PC-9 (cell line): ENCODE measurements at regions not wholly inside any gene's neighbourhood (a gene's known extent, or its start where the extent isn't known, plus 50 kb on each side); places are given as distances from the start of the nearest gene placed in this dataset.
"Not testable (repeated sequence)": the region's sequence is repeated elsewhere in the genome, so short reads cannot be mapped to it uniquely, and the experiment has no call there.

Experiments used
- BruUV-seq: library from RNA; stranded (reverse); fragments of 400-500 nt; replicated peaks from 2 replicates; lab custom pipeline; 2021; lab: Mats Ljungman, UMichigan
- CTCF ChIA-PET: fragments of 300-600 bp; sonication (Branson Sonifier 250); formaldehyde crosslinking; loops from one replicate; lab custom pipeline; 2022; ENCODE audit warnings: antibody characterized with exemption; lab: Charles Lee
- POLR2A ChIA-PET: fragments of 300-600 bp; sonication (Branson Sonifier 250); formaldehyde crosslinking; loops from one replicate; lab custom pipeline; 2022; ENCODE audit warnings: antibody characterized with exemption; ENCODE audit not compliant: unreplicated experiment; lab: Charles Lee
- DNase-seq, 2 experiments: peaks; one replicate each; pipeline versions ENCODE4 v3.0.0 to v3.0.0-alpha.2; 2015 to 2022; ENCODE audit warnings: mixed read lengths in 1 of 2
- H2AFZ ChIP-seq: fragments of 200-600 bp; sonication (generic); 2 replicates; pipeline ENCODE4 v1.8.1; 2017; ENCODE audit warnings: antibody characterized with exemption
- H3F3A ChIP-seq: fragments of 200-600 bp; sonication (generic); 2 replicates; pipeline ENCODE4 v1.8.1; 2017; ENCODE audit warnings: antibody characterized with exemption, mild to moderate bottlenecking, low read depth; ENCODE audit not compliant: insufficient read depth
- H3K27ac ChIP-seq: fragments of 200-600 bp; sonication (generic); 2 replicates; pipeline ENCODE4 v1.6.1; 2016; ENCODE audit warnings: mixed run types
- H3K27me3 ChIP-seq: fragments of 200-600 bp; sonication (generic); 2 replicates; pipeline ENCODE4 v1.6.1; 2016; ENCODE audit warnings: low read depth, mixed run types; ENCODE audit not compliant: insufficient read depth
- H3K36me3 ChIP-seq: fragments of 200-600 bp; sonication (generic); 2 replicates; pipeline ENCODE4 v1.6.1; 2016; ENCODE audit warnings: low read depth, mixed run types
- H3K4me1 ChIP-seq: fragments of 200-600 bp; sonication (generic); replicated peaks from 2 replicates; pipeline ENCODE4 v1.6.1; 2016; ENCODE audit warnings: mixed run types; ENCODE audit not compliant: insufficient read depth
- H3K4me2 ChIP-seq: fragments of 200-600 bp; sonication (generic); 2 replicates; pipeline ENCODE4 v1.6.1; 2017; ENCODE audit warnings: mixed run types
- H3K4me3 ChIP-seq: fragments of 200-600 bp; sonication (generic); 2 replicates; pipeline ENCODE4 v1.6.1; 2016; ENCODE audit warnings: mixed run types
- H3K79me2 ChIP-seq: fragments of 200-600 bp; sonication (generic); 2 replicates; pipeline ENCODE4 v1.6.1; 2017; ENCODE audit warnings: low read depth, mixed run types
- H3K9me2 ChIP-seq: fragments of 200-600 bp; sonication (generic); 2 replicates; pipeline ENCODE4 v1.8.1; 2017; ENCODE audit warnings: mild to moderate bottlenecking; ENCODE audit not compliant: insufficient read depth
- H3K9me3 ChIP-seq: fragments of 200-600 bp; sonication (generic); 2 replicates; pipeline ENCODE4 v1.8.1; 2016; ENCODE audit warnings: low read depth; ENCODE audit not compliant: insufficient read depth
- H4K20me1 ChIP-seq: fragments of 200-600 bp; sonication (generic); 2 replicates; pipeline ENCODE4 v1.8.1; 2017; ENCODE audit not compliant: insufficient read depth
- EZH2 ChIP-seq: fragments of 200-600 bp; sonication (generic); IDR thresholded peaks from 2 replicates; pipeline ENCODE4 v1.8.0; 2017; ENCODE audit warnings: antibody characterized with exemption, low read depth
- intact Hi-C: fragments of 100-400 bp; cut with micrococcal nuclease; formaldehyde crosslinking; loops from one replicate; pipeline ENCODE4 v1.10.0; 2022; ENCODE audit not compliant: unreplicated experiment
- TF ChIP-seq, protein P1 (sequence below): fragments of 200-600 bp; sonication (generic); conservative IDR thresholded peaks from 2 replicates; pipeline ENCODE4 v1.6.1; 2017; ENCODE audit warnings: mixed run types, antibody characterized with exemption, mild to moderate bottlenecking, moderate library complexity

GRCh38 chrX:826448-826847 lies 195.9 kb downstream of the SHOX start:
- Histone ChIP-seq H3K36me3 (no peaks in the 10 kb centered on the region), H3K4me2 (no peak overlapping the region), H3K9me3 (no peaks in the 10 kb centered on the region), H3F3A (no peaks in the 10 kb centered on the region), H3K27me3 (no peaks in the 10 kb centered on the region), H3K9me2 (no peaks in the 10 kb centered on the region), H3K27ac (no peak overlapping the region), H4K20me1 (no peaks in the 10 kb centered on the region), H3K4me3 (no peak overlapping the region), H2AFZ (no peak overlapping the region), H3K4me1 (no peaks in the 10 kb centered on the region), H3K79me2 (no peaks in the 10 kb centered on the region)
- TF ChIP-seq EZH2: no peak
- TF ChIP-seq, protein P1, sequence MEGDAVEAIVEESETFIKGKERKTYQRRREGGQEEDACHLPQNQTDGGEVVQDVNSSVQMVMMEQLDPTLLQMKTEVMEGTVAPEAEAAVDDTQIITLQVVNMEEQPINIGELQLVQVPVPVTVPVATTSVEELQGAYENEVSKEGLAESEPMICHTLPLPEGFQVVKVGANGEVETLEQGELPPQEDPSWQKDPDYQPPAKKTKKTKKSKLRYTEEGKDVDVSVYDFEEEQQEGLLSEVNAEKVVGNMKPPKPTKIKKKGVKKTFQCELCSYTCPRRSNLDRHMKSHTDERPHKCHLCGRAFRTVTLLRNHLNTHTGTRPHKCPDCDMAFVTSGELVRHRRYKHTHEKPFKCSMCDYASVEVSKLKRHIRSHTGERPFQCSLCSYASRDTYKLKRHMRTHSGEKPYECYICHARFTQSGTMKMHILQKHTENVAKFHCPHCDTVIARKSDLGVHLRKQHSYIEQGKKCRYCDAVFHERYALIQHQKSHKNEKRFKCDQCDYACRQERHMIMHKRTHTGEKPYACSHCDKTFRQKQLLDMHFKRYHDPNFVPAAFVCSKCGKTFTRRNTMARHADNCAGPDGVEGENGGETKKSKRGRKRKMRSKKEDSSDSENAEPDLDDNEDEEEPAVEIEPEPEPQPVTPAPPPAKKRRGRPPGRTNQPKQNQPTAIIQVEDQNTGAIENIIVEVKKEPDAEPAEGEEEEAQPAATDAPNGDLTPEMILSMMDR: no peak
- BruUV-seq: no TSS peak
- ChIA-PET POLR2A (no interaction called here), CTCF (no interaction called here)
- DNase-seq: no peak
- intact Hi-C loops: no loop called here

- no peaks in the 10 kb centered on the region for H3F3A ChIP-seq
- no peaks in the 10 kb centered on the region for H3K27me3 ChIP-seq
- no peak for DNase-seq
- H3K36me3 ChIP-seq: no peaks in the 10 kb centered on the region
- no peaks in the 10 kb centered on the region for H3K9me3 ChIP-seq
- no peak overlapping the region for H3K4me3 ChIP-seq
- CTCF ChIA-PET: no interaction called here
- POLR2A ChIA-PET: no interaction called here
- no TSS peak for BruUV-seq
- no peaks in the 10 kb centered on the region for H4K20me1 ChIP-seq
- H3K27ac ChIP-seq: no peak overlapping the region
- intact Hi-C loops: no loop called here
- no peak overlapping the region for H2AFZ ChIP-seq
- no peaks in the 10 kb centered on the region for H3K9me2 ChIP-seq
- no peak for TF ChIP-seq EZH2
- TF ChIP-seq, protein P1: no peak
- no peak overlapping the region for H3K4me2 ChIP-seq
- no peaks in the 10 kb centered on the region for H3K4me1 ChIP-seq
- no peaks in the 10 kb centered on the region for H3K79me2 ChIP-seq
These were observed 195.4 kb downstream of the SHOX start for GRCh38 chrX:825991-826390.

- H3K27ac ChIP-seq, H3K27me3 ChIP-seq, H3F3A ChIP-seq, H4K20me1 ChIP-seq, CTCF ChIA-PET, H3K36me3 ChIP-seq, BruUV-seq, H2AFZ ChIP-seq, POLR2A ChIA-PET, H3K4me1 ChIP-seq, H3K4me2 ChIP-seq, DNase-seq, intact Hi-C loops, H3K4me3 ChIP-seq, H3K9me2 ChIP-seq, H3K79me2 ChIP-seq, H3K9me3 ChIP-seq: not testable (repeated sequence)
These were observed 192.5 kb downstream of the SHOX start for GRCh38 chrX:823073-823472.

DNA sequence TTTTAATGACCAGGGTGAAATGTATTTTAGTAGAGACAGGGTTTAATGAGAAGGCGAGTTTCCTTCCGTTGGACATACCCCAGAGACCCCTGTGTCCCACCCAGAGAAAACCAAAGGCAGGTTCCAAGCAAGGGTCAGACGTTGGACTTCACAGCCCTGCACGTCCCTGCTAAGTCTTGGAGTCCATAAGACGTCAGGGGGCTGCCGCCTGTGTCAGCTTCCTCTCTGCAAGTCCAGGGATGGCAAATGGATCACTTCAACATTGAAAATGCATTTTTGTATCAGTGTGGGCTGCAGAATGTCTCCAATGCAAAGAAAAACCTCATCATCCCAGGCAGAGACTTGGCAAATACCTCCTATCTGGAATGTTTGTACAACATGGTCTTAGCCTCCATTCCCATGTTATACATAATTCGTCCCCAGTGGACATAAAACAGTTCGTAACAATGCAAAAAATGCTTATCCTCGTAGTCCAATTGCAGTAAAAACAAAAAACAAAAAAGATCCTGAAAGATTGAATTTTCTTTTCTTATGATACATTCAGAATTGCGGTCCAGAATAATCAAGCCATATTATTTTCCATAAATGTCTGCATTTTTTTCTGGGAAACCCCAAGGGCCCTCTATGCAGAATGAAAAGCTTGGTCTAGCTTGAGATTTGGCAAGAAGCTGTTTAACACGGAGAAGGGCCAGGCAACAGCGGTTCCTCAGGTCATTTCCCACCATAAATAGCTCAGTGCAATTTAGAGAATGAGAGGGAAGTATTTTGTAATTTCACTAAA lies 190.9 kb downstream of the SHOX start:
- BruUV-seq: no TSS peak

More for the DNA sequence above, 190.9 kb downstream of the SHOX start:
- ChIA-PET CTCF (no interaction called here), POLR2A (no interaction called here)
- no peaks in the 10 kb centered on the region for H3K79me2 ChIP-seq
- no peaks in the 10 kb centered on the region for H3K9me3 ChIP-seq
- DNase-seq: no peak
- TF ChIP-seq EZH2: no peak
- TF ChIP-seq, protein P1: no peak
- intact Hi-C loops: no loop called here
- no peaks in the 10 kb centered on the region for H3K4me1 ChIP-seq
- H3K27ac ChIP-seq: no peak overlapping the region
- H3K4me3 ChIP-seq: no peak overlapping the region
- no peaks in the 10 kb centered on the region for H3K36me3 ChIP-seq
- H3K4me2 ChIP-seq: no peak overlapping the region
- no peaks in the 10 kb centered on the region for H3K27me3 ChIP-seq
- no peaks in the 10 kb centered on the region for H4K20me1 ChIP-seq
- no peak overlapping the region for H2AFZ ChIP-seq
- H3K9me2 ChIP-seq: no peaks in the 10 kb centered on the region
- no peaks in the 10 kb centered on the region for H3F3A ChIP-seq
